ENCODE measurements at regions not wholly inside any gene's neighbourhood (a gene's known extent, or its start where the extent isn't known, plus 50 kb on each side); places are given as distances from the start of the nearest gene placed in this dataset.

GRCh38 chr4:131547506-131547981 is 1601.5 kb upstream of the PCDH10 start:
- Histone ChIP-seq H3K36me3 (ENCODE audit: insufficient read depth) (no peaks in the 10 kb centered on the region), H3K9ac (no peak overlapping the region), H3K4me1 (ENCODE audit: low read depth, poor library complexity, severe bottlenecking) (no peaks in the 10 kb centered on the region), H3K4me3 (IDR thresholded peaks at IDR 0.05; ENCODE audit: insufficient read depth, low read depth, low read length) (no peak overlapping the region), H3K27me3 (ENCODE audit: insufficient read depth, low read depth) (no peaks in the 10 kb centered on the region), H2AFZ (ENCODE audit: low read depth) (no peak overlapping the region), H4K20me1 (ENCODE audit: insufficient read depth) (no peaks in the 10 kb centered on the region), H3K27ac (no peak overlapping the region), H3K79me2 (ENCODE audit: insufficient read depth, low read depth) (no peaks in the 10 kb centered on the region), H3K4me2 (no peak overlapping the region)
- TF ChIP-seq CTCF (conservative IDR thresholded peaks at IDR 0.05; ENCODE audit: low read depth, low read length): no peak

GRCh38 chr4:131551306-131551705 is 1597.8 kb upstream of the PCDH10 start:
- Histone ChIP-seq H3K36me3 (ENCODE audit: insufficient read depth) (no peaks in the 10 kb centered on the region), H4K20me1 (ENCODE audit: insufficient read depth) (no peaks in the 10 kb centered on the region), H2AFZ (ENCODE audit: low read depth) (no peak overlapping the region), H3K4me3 (IDR thresholded peaks at IDR 0.05; ENCODE audit: insufficient read depth, low read depth, low read length) (no peak overlapping the region), H3K9ac (no peak overlapping the region), H3K79me2 (ENCODE audit: insufficient read depth, low read depth) (no peaks in the 10 kb centered on the region), H3K27me3 (ENCODE audit: insufficient read depth, low read depth) (no peaks in the 10 kb centered on the region), H3K4me2 (no peak overlapping the region), H3K27ac (no peak overlapping the region), H3K4me1 (ENCODE audit: low read depth, poor library complexity, severe bottlenecking) (no peaks in the 10 kb centered on the region)
- no peak for TF ChIP-seq CTCF (conservative IDR thresholded peaks at IDR 0.05; ENCODE audit: low read depth, low read length)

DNA sequence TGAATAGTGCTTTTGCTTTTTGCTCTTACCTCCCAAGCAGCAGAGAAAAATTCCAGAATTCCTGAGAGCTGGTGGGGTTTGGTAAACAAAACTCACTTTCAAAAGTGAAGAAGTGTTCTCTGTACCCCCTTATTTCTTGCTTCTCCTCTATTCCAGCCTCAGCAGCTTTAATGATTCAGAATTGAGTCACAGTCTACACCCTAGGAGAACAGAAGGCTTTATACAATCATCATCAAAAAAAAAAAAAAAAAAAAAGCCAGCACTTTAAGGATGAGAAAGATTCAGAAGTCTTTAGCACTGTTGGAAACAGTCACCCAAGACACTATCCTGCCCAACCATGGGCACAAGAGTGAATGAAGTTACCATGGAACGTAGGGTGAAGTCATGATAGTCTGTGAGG is 1583.1 kb upstream of the PCDH10 start:
- Histone ChIP-seq H3K4me2 (no peak overlapping the region), H3K27ac (no peak overlapping the region), H3K79me2 (ENCODE audit: insufficient read depth, low read depth) (no peaks in the 10 kb centered on the region), H3K4me3 (IDR thresholded peaks at IDR 0.05; ENCODE audit: insufficient read depth, low read depth, low read length) (no peak overlapping the region), H3K27me3 (ENCODE audit: insufficient read depth, low read depth) (no peaks in the 10 kb centered on the region), H3K4me1 (ENCODE audit: low read depth, poor library complexity, severe bottlenecking) (no peaks in the 10 kb centered on the region), H2AFZ (ENCODE audit: low read depth) (no peak overlapping the region), H3K9ac (no peak overlapping the region), H4K20me1 (ENCODE audit: insufficient read depth) (no peaks in the 10 kb centered on the region), H3K36me3 (ENCODE audit: insufficient read depth) (no peaks in the 10 kb centered on the region)
- no peak for TF ChIP-seq CTCF (conservative IDR thresholded peaks at IDR 0.05; ENCODE audit: low read depth, low read length)

GRCh38 chr4:131584587-131584986 is 1564.5 kb upstream of the PCDH10 start:
- Histone ChIP-seq H2AFZ (ENCODE audit: low read depth) (no peak overlapping the region), H3K9ac (no peak overlapping the region), H3K4me3 (IDR thresholded peaks at IDR 0.05; ENCODE audit: insufficient read depth, low read depth, low read length) (no peak overlapping the region), H3K27me3 (ENCODE audit: insufficient read depth, low read depth) (no peaks in the 10 kb centered on the region), H3K4me1 (ENCODE audit: low read depth, poor library complexity, severe bottlenecking) (no peaks in the 10 kb centered on the region), H3K79me2 (ENCODE audit: insufficient read depth, low read depth) (no peaks in the 10 kb centered on the region), H4K20me1 (ENCODE audit: insufficient read depth) (no peaks in the 10 kb centered on the region), H3K27ac (no peak overlapping the region), H3K4me2 (no peak overlapping the region), H3K36me3 (ENCODE audit: insufficient read depth) (no peaks in the 10 kb centered on the region)
- no peak for TF ChIP-seq CTCF (conservative IDR thresholded peaks at IDR 0.05; ENCODE audit: low read depth, low read length)

Data from KMS-11 (cell line).